Suppressor macrophage treated with lipopolysaccharide for 1 hour (primary cell): ENCODE measurements at regions not wholly inside any gene's neighbourhood (a gene's known extent, or its start where the extent isn't known, plus 50 kb on each side); places are given as distances from the start of the nearest gene placed in this dataset.

ENCODE experiments used
- DNase-seq, 3 donors: peaks; one replicate each; pipeline ENCODE4 v3.0.0-alpha.2; 2020 to 2022

DNA sequence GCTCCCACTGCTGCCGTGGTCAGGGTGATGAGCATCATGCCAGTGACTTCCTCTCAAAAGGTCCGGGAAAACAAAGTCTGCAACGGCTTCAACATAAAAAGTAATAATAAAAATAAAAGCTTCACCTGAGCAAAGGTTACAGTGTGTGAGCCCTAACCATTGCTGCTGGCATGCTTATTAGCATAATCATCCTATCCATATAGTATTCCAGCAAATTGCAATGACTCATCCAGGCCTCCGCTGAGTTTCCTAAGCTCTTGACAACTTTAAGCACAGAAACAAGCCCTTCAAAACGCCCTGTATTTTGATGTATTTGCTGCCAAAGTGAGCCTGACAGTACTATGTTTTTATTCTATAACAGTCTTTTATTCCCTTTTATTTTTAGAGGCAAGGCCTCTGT lies 100.5 kb downstream of the AASDH start:
- no peak for DNase-seq

GRCh38 chr4:56283375-56283774 lies 103.9 kb downstream of the AASDH start:
- DNase-seq, result no peak

DNA sequence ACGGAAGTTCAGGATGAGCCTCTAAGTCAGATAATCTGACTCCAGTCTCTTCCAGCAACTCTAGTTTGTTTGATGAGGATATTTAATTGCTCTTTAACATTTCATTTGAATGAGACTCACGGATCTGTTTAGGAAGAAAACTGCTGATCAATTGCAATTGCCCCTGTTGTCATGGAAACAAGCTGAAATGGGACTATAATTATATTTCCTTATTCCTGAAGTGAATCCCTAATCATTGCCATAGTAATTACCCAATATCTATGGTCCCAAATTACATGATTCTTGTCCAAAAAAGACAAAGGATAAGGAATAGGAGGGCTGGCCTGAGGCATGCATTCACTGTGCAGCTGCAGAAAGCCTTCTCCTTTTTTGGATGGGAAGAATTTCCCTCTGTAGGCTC lies 105.3 kb downstream of the AASDH start:
- no peak for DNase-seq

GRCh38 chr4:56276547-56276946 lies 110.7 kb downstream of the AASDH start:
- peak in 1 of 3 donors; percentile 1 for DNase-seq

DNA sequence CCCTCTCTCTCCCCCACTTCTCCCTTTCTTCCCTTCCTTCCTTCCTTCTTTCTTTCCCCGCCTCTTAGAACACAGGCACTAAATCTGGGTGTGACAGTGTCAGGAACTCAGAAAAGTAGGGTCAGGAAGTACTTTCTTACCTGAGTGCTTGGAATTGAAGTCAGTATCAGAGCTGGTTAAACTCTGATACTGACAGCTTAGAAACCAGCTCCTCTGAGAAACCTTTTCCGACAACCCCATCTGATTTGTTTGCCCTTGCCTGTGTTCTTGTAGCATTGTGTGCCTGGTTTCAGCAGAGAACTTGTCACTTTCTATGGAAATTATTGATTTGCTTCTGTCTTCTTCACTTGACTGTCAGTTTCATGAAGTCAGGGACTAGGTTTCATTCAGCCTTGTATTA lies 113.9 kb downstream of the AASDH start:
- DNase-seq, result no peak

DNA sequence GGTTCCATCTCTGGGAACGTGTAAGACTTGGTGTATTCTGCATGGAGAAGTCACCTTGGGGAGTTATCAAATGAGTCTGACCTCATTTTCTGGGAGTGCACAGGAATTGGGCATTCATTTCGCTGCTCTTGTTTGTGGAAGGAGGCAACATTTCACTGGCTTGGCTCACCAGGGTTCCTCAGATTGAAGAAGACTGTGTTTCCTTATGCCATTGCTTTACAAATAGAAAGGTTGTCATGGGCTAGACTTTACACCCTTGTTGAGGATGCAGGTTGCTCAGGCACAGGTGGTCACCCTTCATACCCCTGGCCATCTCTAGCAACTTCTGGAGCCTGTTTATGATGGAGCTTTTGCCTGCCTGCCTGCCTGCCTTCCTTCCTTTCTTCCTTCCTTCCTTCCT lies 114.4 kb downstream of the AASDH start:
- DNase-seq, result no peak

- DNase-seq, result no peak
Measured at GRCh38 chr4:56272003-56272402, 115.3 kb downstream of the AASDH start.

DNA sequence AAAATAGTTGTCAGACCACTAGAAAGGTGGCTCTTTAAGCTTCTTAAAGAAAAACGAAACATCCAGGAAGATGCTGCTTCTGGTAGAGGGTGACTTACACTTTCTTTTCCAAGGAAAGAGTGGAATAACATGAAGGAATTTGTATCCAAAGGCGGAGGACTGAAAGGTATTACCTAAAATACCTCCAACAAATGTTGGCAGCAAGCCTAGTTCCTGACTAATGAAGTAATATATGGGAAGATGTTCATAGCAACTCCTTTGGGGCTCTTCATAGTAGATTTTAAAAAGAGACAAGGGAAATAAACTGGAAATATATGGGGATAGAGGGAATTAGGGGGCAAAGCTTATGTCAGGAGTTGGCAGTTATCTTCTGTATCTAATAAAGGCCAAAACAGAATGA lies 116.2 kb downstream of the AASDH start:
- DNase-seq, result no peak

DNA sequence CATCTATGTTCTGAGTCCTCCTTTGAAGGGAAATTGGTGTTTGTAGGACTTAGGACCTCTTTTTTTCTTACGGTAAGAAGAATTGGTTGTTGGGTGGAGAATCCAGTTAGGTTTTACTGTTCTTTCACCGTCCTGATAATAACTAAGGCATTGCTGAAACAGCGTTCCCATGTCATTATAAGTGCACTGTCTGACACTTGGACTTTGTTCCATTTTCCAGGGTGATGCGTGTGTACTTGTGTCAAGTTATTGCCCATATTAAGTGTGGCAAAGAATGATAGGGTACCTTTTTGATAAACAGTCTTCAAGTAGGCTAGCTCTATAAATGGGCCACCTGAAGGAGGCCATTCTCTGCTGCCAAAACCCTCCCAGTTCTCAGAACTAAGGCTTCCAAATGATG lies 119.7 kb downstream of the AASDH start:
- DNase-seq, result no peak

DNA sequence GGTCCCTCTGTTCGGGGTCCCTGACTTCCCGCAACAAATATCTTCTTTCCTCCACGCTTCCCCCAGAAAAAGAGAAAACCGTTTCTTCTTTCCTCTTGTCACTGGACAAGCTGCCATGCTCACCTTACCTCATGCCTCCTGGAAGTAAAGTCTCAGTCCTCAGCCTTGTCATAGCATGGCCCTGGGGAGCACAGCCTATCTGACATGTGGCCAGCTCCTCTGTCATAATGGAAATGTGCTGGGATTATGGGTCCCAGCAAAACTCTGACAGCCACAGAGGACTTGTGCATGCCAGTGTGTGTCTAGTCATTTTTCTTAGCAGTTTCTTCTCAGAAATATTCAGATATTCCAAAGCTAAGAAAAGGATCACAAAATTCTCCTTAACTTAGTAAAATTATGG lies 122.4 kb downstream of the AASDH start:
- no peak for DNase-seq

- peak; percentile 16 to 28 (median 27) for DNase-seq
Measured at GRCh38 chr4:56261027-56261426, 126.3 kb downstream of the AASDH start.

DNA sequence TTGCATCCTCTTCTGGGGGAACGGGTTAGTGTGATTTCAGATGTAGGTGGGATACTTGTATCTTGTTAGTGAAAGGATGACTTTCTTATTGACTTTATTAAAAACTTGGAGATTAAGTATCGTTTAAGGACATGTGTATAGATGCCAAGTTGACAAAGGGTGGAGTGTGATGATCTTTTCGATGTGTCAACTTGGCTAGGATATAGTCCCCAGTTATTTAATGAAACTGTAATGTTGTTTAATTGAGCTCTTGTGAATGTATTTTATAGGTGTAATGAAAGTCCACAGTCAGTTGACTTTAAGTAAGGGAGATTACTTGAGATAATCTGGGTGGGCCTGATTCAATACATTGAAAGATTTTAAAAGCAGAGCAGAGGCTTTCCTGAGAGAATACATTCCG lies 127.0 kb downstream of the AASDH start:
- DNase-seq, result no peak

DNA sequence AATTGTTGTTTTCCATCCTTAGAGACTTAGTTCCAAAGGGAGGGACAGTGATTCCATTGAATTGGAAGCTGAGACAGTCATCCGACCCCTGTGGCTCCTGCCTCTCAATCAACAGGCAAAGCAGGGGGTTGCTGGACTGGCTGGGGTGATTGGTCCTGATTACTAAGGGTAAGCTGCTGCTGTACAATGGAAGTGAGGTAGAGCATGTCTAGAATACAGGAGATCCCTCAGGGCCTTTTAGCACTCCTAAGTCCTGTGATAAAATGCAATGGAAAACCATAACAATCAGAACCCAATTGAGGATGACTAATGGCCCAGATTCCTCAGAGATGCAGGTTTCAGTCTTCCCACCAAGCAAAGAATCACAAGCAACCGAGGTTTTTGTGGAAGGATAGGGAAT lies 127.6 kb downstream of the AASDH start:
- DNase-seq, result no peak

DNA sequence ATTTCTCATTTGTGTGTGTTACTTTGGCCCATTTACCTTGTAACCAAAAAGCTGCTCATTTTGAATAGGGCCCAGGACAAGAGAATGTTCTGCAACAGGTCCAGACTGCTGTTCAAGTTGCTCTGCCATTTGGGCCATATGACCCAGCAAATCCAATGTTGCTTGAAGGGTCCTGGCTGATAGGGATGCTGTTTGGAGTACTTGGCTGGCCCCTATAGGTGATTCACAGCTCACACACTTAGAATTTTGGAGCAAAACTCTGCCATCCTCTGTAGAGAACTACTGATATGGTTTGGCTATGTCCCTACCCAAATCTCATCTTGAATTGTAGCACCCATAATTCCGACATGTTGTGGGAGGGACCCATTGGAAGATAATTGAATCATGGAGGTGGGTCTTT lies 131.5 kb downstream of the AASDH start:
- no peak for DNase-seq

DNA sequence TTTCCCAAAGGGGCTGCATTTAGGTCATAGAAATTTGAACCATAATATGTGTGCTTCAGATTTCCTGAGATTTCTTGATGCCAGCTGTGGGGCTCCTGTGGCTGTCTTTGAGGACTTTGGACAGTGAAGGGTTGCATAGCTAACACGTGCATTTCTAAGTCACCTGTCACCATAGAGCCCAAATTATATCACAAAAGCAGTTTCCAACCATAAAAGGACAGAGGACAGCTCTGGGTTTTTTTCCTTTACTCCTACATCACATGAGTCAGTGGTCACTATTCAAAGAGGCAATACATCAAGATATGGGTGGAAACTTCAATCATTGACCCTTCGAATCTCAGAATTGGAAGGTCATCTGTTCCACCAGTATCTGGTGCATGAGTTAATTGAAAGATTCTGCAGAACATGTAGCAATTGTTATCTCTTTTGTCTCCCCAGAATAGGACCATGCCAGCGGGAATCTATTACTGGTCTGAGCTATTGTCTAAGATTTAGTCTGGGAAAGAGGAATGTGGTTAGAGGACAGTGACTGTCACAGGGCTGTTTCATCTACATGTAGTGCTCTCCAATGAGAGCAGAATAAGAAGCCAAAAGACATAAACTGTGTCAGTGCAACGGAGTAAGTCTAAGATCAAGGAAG lies 133.5 kb downstream of the AASDH start:
- no peak for DNase-seq

- DNase-seq, result no peak
Measured at GRCh38 chr4:56252561-56253152, 134.6 kb downstream of the AASDH start.

GRCh38 chr4:56251556-56251955 lies 135.7 kb downstream of the AASDH start:
- no peak for DNase-seq

DNA sequence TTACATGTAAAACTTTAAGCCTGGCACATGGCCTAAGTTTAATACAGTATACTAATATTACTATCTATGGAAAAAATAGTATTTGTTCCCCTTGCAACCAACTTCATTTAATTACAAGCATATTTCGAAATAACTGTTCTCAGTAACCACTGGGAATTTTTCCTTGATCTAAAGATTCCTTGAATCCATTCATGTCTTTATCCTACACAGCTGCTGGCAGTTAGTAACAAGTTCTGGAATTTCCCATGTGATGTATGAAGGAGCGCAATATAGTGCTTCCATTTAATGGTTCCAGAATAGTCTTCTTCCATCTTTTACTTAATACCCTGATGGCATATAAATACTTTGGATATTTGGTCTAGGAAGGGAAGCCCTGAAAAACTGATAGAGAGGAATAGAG lies 136.5 kb downstream of the AASDH start:
- DNase-seq, result no peak

DNA sequence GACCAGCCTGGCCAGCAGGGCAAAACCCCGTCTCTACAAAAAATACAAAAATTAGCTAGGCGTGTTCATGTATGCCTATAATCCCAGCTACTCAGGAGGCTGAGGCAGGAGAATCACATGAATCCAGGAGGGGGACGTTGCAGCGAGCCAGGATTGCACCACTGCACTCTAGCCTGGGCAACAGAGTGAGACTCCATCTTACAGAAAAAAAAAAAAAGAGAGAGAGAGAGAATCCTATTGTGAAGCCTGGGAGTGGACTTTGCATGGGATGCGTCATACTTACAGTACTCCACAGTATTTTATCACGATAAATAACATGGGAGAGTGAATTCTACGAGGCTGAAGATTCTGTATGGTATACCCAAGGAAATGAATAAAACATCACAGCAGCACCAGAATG lies 139.6 kb downstream of the AASDH start:
- no peak for DNase-seq

- no peak for DNase-seq
Measured at GRCh38 chr4:56246233-56246610, 141.1 kb downstream of the AASDH start.

DNA sequence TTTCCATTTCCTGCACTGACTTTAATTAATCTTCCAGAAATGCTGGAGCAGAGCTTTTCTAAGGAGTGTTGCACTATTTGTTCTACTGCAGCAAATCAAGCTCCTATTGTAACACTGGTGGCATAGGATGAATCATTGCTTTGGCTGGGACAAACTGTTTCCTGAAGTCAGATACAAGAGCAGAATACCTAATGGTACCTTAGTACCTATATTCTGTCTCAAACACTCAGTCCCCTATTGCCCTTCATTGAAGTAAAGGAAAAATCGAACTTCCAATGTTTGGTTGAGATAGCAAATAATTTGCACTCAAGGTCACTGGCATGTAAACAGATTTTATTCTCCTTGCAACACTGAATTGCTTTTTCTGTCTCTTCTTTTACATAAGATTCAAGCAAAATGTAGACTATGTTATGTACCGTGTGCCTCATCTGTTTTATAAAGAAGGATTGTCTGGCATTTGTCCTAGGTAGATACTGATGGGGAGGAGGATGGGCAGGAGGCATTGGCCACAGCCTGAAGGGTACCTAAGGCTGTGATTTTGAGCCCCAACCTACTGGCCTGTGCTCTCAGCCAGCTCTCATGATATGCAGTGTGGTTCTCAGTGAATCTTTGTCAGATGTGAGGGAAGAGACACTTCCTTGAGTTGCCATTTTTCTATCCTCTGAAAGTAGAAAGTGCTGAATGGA lies 141.6 kb downstream of the AASDH start:
- DNase-seq, result no peak

- DNase-seq, result no peak
Measured at GRCh38 chr4:56244681-56245080, 142.6 kb downstream of the AASDH start.

DNA sequence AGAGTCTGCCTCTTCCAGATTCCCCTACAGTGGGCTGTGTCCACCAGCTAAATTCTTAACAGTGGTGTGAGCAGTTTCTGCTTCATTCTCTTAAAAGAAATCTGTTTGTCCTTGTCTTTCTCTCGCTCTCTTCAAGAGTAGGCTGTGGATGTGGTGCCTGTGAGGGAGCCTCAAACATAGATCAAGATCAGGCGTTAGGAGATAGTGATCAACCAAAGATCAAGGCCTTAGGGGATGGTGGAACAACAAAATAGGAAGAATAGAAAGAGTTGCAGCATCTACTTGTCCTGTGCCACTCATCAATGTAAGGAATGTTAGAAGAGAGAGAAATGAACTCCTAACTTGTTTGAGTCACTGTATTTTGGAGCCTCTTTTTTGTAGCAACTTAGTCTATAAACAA lies 144.2 kb downstream of the AASDH start:
- no peak for DNase-seq

- DNase-seq, result no peak
Measured at GRCh38 chr4:56241500-56241899, 145.8 kb downstream of the AASDH start.
